PC-3 (cell line): ENCODE measurements at regions not wholly inside any gene's neighbourhood (a gene's known extent, or its start where the extent isn't known, plus 50 kb on each side); places are given as distances from the start of the nearest gene placed in this dataset.

Experiments
- ATAC-seq: fragments of 200-7000 bp; cut with Tn5 transposase; 2 replicates; pipeline ENCODE4 v1.9.1; 2020; ENCODE audit warnings: mild to moderate bottlenecking, moderate library complexity
- BruUV-seq: library from RNA; stranded (reverse); fragments of 400-500 nt; replicated peaks from 2 replicates; lab custom pipeline; 2021; lab: Mats Ljungman, UMichigan
- CTCF ChIA-PET: fragments of 300-600 bp; sonication (Branson Sonifier 250); formaldehyde crosslinking; loops from one replicate; lab custom pipeline; 2022; ENCODE audit warnings: antibody characterized with exemption; lab: Charles Lee
- POLR2A ChIA-PET: fragments of 300-600 bp; sonication (Branson Sonifier 250); formaldehyde crosslinking; loops from one replicate; lab custom pipeline; 2022; ENCODE audit warnings: antibody characterized with exemption; ENCODE audit not compliant: unreplicated experiment; lab: Charles Lee
- DNase-seq: peaks from one replicate; pipeline ENCODE4 v3.0.0-alpha.2; 2015
- H2AFZ ChIP-seq: fragments of 300-600 bp; sonication (generic); 2 replicates; pipeline ENCODE4 v1.6.0; 2016; ENCODE audit warnings: antibody characterized with exemption, low read length
- H3F3A ChIP-seq: fragments of 300-600 bp; sonication (generic); one replicate; pipeline ENCODE4 v1.6.0; 2017; ENCODE audit warnings: antibody characterized with exemption, low read length, control low read depth, mild to moderate bottlenecking; ENCODE audit not compliant: unreplicated experiment
- H3K27ac ChIP-seq: fragments of 300-600 bp; sonication (generic); 2 replicates; pipeline ENCODE4 v1.5.1; 2016; ENCODE audit warnings: mild to moderate bottlenecking, low read length
- H3K27me3 ChIP-seq: fragments of 300-600 bp; sonication (generic); 2 replicates; pipeline ENCODE4 v1.6.1; 2016; ENCODE audit warnings: low read length, mixed read lengths
- H3K36me3 ChIP-seq: fragments of 300-600 bp; sonication (generic); 2 replicates; pipeline ENCODE4 v1.6.1; 2016; ENCODE audit warnings: low read depth, mixed run types, low read length, mixed read lengths
- H3K4me1 ChIP-seq: fragments of 300-600 bp; sonication (generic); 2 replicates; pipeline ENCODE4 v1.5.1; 2016; ENCODE audit warnings: low read length; ENCODE audit not compliant: insufficient read depth
- H3K4me2 ChIP-seq: fragments of 300-600 bp; sonication (generic); 2 replicates; pipeline ENCODE4 v1.6.0; 2016; ENCODE audit warnings: low read length
- H3K4me3 ChIP-seq: fragments of 300-600 bp; sonication (generic); 2 replicates; pipeline ENCODE4 v1.5.1; 2016; ENCODE audit warnings: mild to moderate bottlenecking, low read length, mixed read lengths
- H3K79me2 ChIP-seq: fragments of 300-600 bp; sonication (generic); 2 replicates; pipeline ENCODE4 v1.6.1; 2017; ENCODE audit warnings: low read length, mixed read lengths
- H3K9ac ChIP-seq: fragments of 300-600 bp; sonication (generic); 2 replicates; pipeline ENCODE4 v1.6.0; 2016; ENCODE audit warnings: mild to moderate bottlenecking, low read length
- H3K9me2 ChIP-seq: fragments of 300-600 bp; sonication (generic); replicated peaks from 2 replicates; pipeline ENCODE4 v1.6.1; 2016; ENCODE audit warnings: mixed run types, low read length, mixed read lengths
- H3K9me3 ChIP-seq: fragments of 300-600 bp; sonication (generic); 2 replicates; pipeline ENCODE4 v1.6.1; 2016; ENCODE audit warnings: low read length, mixed read lengths
- H4K20me1 ChIP-seq: fragments of 300-600 bp; sonication (generic); 2 replicates; pipeline ENCODE4 v1.6.1; 2016; ENCODE audit warnings: low read length, mixed read lengths
- EZH2 ChIP-seq: fragments of 300-600 bp; sonication (generic); IDR thresholded peaks from one replicate; pipeline ENCODE4 v1.6.1; 2017; ENCODE audit warnings: antibody characterized with exemption, mild to moderate bottlenecking, low read length; ENCODE audit not compliant: unreplicated experiment
- EZH2phosphoT487 ChIP-seq: fragments of 300-600 bp; sonication (generic); IDR thresholded peaks from 2 replicates; pipeline ENCODE4 v1.6.1; 2018; ENCODE audit warnings: mild to moderate bottlenecking, antibody characterized with exemption, low read length, borderline replicate concordance
- intact Hi-C: fragments of 100-400 bp; cut with micrococcal nuclease; formaldehyde crosslinking; loops from 2 replicates; pipeline ENCODE4 v1.9.0; 2023
- TF ChIP-seq, protein P1 (sequence below): fragments of 300-600 bp; sonication (generic); conservative IDR thresholded peaks from 2 replicates; pipeline ENCODE4 v1.5.1; 2017; ENCODE audit warnings: antibody characterized with exemption, low read depth, mild to moderate bottlenecking, low read length

DNA sequence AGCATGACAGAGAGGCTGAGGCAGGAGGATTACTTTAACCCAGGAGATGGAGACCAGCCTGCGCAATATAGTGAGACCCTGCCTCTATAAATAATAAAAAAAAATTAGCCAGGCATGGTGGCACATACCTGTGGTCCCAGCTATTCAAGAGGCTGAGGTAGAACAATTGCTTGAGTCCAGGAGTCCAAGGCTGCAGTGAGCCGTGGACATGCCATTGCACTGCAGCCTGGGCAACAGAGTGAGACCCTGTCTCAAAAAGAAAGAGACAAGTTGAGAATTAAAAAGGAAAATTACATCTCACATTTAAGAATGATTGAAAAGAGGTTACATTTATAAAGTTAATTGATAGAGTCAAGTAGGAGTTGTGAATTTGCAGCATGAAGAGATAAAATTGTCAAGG lies 91.4 kb upstream of the TMPO start:
- intact Hi-C loops: loop anchor here (2.0 kb wide), 2 partner anchors 67 to 109 kb away; no protein-coding TSS in a partner anchor
- no peaks in the 10 kb centered on the region for H4K20me1 ChIP-seq
- TF ChIP-seq, protein P1, sequence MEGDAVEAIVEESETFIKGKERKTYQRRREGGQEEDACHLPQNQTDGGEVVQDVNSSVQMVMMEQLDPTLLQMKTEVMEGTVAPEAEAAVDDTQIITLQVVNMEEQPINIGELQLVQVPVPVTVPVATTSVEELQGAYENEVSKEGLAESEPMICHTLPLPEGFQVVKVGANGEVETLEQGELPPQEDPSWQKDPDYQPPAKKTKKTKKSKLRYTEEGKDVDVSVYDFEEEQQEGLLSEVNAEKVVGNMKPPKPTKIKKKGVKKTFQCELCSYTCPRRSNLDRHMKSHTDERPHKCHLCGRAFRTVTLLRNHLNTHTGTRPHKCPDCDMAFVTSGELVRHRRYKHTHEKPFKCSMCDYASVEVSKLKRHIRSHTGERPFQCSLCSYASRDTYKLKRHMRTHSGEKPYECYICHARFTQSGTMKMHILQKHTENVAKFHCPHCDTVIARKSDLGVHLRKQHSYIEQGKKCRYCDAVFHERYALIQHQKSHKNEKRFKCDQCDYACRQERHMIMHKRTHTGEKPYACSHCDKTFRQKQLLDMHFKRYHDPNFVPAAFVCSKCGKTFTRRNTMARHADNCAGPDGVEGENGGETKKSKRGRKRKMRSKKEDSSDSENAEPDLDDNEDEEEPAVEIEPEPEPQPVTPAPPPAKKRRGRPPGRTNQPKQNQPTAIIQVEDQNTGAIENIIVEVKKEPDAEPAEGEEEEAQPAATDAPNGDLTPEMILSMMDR: no peak
- TF ChIP-seq EZH2: no peak
- TF ChIP-seq EZH2phosphoT487: no peak
- ATAC-seq (no peak), DNase-seq (no peak)
- H3K27me3 ChIP-seq: no peaks in the 10 kb centered on the region
- H3K9me3 ChIP-seq: no peaks in the 10 kb centered on the region
- H3K4me1 ChIP-seq: peaks cover 10% of the 10 kb centered on the region
- no peak overlapping the region for H3K4me3 ChIP-seq
- no peaks in the 10 kb centered on the region for H3K9me2 ChIP-seq
- no peak overlapping the region for H3K4me2 ChIP-seq
- BruUV-seq: no TSS peak
- no peaks in the 10 kb centered on the region for H3F3A ChIP-seq
- ChIA-PET CTCF (no interaction called here), POLR2A (no interaction called here)
- no peak overlapping the region for H2AFZ ChIP-seq
- no peak overlapping the region for H3K27ac ChIP-seq
- H3K79me2 ChIP-seq: no peaks in the 10 kb centered on the region
- no peak overlapping the region for H3K9ac ChIP-seq
- no peaks in the 10 kb centered on the region for H3K36me3 ChIP-seq

DNA sequence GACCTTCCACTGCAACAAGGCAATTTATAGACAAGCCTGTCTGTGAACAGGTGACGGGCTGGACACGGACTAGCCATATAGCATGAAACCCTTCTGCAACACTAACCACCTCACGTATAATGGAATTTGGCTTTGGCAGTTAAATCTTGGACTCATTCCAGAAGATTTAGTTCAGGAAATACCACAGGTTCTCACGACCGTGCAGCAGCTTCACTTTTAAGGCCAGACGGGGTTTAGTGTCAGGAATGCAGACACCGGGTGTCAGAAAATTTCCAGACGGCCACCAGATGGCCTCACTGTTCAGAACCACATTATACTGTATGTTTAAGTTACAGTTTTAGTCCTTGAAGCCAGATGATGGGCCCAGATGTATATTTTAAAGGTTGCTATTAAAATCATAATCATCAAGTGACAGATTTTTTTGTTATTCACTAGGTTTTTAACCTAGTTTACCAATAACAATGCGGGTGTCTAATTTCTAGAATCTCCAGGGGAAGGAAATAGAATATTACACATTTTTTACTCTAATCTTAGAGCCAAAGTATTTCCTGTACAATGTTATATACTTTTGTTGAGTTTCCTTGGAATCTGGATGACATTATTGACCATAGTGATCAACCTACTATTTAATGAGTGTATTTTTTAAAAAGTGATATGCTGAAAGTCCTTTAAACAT lies 90.5 kb upstream of the TMPO start:
- Histone ChIP-seq H3K27ac (no peak overlapping the region), H2AFZ (peak overlapping the region; percentile 53; the same call in 1 of the 2 replicates), H3K9me2 (no peaks in the 10 kb centered on the region), H3K36me3 (no peaks in the 10 kb centered on the region), H3F3A (no peaks in the 10 kb centered on the region), H3K9me3 (no peaks in the 10 kb centered on the region), H3K4me3 (0 out of 2 replicates have a peak overlapping the region, but pooled peaks have one; percentile 20), H4K20me1 (no peaks in the 10 kb centered on the region), H3K27me3 (no peaks in the 10 kb centered on the region), H3K9ac (no peak overlapping the region), H3K79me2 (no peaks in the 10 kb centered on the region), H3K4me1 (peaks cover 5% of the 10 kb centered on the region), H3K4me2 (peak overlapping the region; percentile 70)
- CTCF ChIA-PET: interaction anchor here (0.5 to 0.6 kb wide), 5 partner anchors 50 to 1781 kb away, joined by 3 to 10 read pairs (median 4); no protein-coding TSS in a partner anchor
- DNase-seq (peak; percentile 89), ATAC-seq (peak; percentile 97)
- TF ChIP-seq, protein P1: peak; percentile 88
- TF ChIP-seq EZH2: no peak
- no TSS peak for BruUV-seq
- POLR2A ChIA-PET: no interaction called here
- intact Hi-C loops: loop anchor here (1.0 to 2.0 kb wide), 3 partner anchors 66 to 108 kb away; no protein-coding TSS in a partner anchor

DNA sequence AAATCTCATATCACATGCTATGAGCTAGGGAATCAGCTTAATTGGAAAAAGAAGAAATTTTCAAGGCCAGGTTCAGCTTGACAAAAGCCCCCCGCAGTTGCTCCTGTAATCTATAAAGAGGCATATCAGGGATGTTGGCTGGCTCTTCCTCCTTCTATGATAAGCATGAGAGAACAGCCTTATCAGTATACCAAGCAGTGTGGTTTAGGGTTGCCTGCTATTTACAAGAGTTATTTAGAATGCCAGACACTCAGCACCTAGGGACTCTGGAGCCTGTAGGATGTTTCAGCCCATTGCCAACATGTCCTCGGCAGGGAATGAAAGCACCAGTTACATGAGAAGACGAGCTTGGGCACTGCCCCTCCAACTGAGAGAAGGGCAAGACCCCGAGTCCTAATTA lies 89.5 kb upstream of the TMPO start:
- Histone ChIP-seq H3K9me3 (no peaks in the 10 kb centered on the region), H3K4me2 (no peak overlapping the region), H3K9me2 (no peaks in the 10 kb centered on the region), H3K27ac (no peak overlapping the region), H3K79me2 (no peaks in the 10 kb centered on the region), H3K36me3 (no peaks in the 10 kb centered on the region), H3K4me3 (no peak overlapping the region), H3F3A (no peaks in the 10 kb centered on the region), H3K4me1 (peaks cover 5% of the 10 kb centered on the region), H3K27me3 (no peaks in the 10 kb centered on the region), H2AFZ (no peak overlapping the region), H4K20me1 (no peaks in the 10 kb centered on the region), H3K9ac (no peak overlapping the region)
- TF ChIP-seq EZH2: no peak
- no peak for TF ChIP-seq EZH2phosphoT487
- TF ChIP-seq, protein P1: no peak
- intact Hi-C loops: loop anchor here (1.0 to 2.0 kb wide), 3 partner anchors 65 to 107 kb away; no protein-coding TSS in a partner anchor
- DNase-seq (no peak), ATAC-seq (no peak)
- POLR2A ChIA-PET: no interaction called here
- CTCF ChIA-PET: no interaction called here
- no TSS peak for BruUV-seq
